HG03175 (cell line): ENCODE measurements at regions not wholly inside any gene's neighbourhood (a gene's known extent, or its start where the extent isn't known, plus 50 kb on each side); places are given as distances from the start of the nearest gene placed in this dataset.
"Not testable (repeated sequence)": the region's sequence is repeated elsewhere in the genome, so short reads cannot be mapped to it uniquely, and the experiment has no call there.

Source experiments
- ATAC-seq: cut with Tn5 transposase; IDR thresholded peaks from one replicate; pipeline ENCODE4 v1.9.1; 2021; ENCODE audit warnings: mild to moderate bottlenecking, moderate library complexity; ENCODE audit not compliant: unreplicated experiment

GRCh38 chr4:36587909-36588472 is 306.6 kb downstream of the DTHD1 start:
- no peak for ATAC-seq

DNA sequence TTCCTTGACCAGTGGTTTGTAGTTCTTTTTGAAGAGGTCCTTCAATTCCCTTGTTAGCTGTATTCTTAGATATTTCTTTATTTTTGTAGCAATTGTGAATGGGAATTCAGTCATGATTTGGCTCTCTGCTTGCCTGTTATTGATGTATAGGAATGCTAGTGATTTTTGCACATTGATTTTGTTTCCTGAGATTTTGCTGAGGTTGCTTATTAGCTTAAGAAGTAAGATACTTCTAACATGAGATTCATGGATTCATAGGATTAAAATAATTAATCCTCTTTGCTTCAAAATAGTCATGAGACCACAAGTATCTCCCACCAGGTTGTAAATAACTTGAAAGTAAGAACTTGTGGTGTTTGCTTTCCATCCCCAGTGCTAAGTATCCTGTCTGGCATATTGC is 308.9 kb downstream of the DTHD1 start:
- ATAC-seq = no peak

GRCh38 chr4:36601864-36602495 is 320.6 kb downstream of the DTHD1 start:
- ATAC-seq = no peak

DNA sequence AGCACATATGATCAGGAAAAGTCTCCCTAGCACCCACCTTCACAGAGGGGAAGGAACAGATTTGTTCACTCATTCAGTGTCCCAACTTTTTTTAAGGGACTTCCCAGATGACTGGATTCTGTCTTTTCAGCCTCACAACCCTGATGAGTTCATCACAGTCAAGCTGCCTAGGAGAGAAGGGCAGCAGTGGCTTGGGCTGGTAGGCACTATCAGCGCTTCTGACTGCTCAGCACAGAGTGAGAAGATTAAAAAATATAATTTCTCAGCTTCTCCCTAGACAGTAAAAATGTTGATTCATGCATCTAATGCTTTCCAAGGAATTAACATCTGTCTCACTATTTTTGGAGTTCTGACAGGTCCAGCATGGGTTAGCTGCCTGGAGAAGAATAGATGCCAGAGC is 328.2 kb downstream of the DTHD1 start:
- ATAC-seq = no peak

GRCh38 chr4:36610628-36611027 is 329.2 kb downstream of the DTHD1 start:
- no peak for ATAC-seq

GRCh38 chr4:36613142-36613541 is 331.7 kb downstream of the DTHD1 start:
- not testable (repeated sequence) for ATAC-seq

GRCh38 chr4:36614011-36614410 is 332.6 kb downstream of the DTHD1 start:
- ATAC-seq = no peak

- ATAC-seq = no peak
Measured at GRCh38 chr4:36618102-36618501, 336.7 kb downstream of the DTHD1 start.

- no peak for ATAC-seq
Measured at GRCh38 chr4:36624030-36624429, 342.6 kb downstream of the DTHD1 start.

DNA sequence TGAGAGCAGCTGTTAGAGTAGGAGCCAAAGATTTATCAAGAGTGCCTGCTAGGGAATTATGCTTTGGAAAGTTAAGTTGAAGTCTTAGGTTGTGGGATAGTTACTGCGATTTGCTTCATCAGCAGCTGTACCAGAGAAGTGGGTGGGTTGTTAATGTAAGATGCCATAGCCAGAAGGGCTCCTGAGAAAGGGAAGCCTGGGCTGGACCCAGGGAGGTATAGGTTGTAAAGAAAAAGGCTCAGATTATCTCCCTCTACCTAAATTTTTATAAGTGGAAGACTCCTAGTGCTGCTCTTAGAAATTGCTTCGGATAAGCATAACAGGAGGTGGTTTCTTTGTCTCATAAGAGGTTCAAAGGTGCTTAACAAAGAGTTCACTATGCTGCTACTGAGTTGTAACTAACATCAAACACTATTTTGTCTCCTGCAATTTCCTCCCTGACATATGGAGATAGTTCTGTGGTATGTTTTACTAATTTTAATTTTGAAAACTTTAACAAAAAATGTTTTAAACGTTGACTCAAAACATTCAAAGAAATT is 356.9 kb downstream of the DTHD1 start:
- ATAC-seq = no peak

DNA sequence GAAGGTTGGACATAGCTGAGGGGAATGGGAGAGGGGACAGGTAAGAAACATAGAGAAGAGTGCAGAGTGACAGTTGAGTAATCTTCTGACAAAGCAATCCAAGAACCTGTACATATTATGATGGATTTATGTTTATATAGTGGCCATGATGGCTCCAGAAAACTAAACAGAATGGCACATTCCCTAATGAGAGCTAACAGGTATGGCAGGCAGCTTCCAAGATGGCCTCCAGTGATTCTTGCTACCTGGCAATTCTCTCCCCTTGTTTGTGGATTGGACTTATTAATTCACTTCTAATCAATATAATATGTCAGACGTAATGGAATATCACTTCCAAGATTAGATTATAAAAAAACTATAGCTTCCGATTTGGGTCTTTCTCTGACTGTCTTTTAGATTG is 359.5 kb downstream of the DTHD1 start:
- ATAC-seq = no peak

GRCh38 chr4:36651253-36651652 is 369.8 kb downstream of the DTHD1 start:
- peak; percentile 100 for ATAC-seq

- no peak for ATAC-seq
Measured at GRCh38 chr4:36652857-36653256, 371.4 kb downstream of the DTHD1 start.

GRCh38 chr4:36665985-36666527 is 384.6 kb downstream of the DTHD1 start:
- ATAC-seq = no peak

DNA sequence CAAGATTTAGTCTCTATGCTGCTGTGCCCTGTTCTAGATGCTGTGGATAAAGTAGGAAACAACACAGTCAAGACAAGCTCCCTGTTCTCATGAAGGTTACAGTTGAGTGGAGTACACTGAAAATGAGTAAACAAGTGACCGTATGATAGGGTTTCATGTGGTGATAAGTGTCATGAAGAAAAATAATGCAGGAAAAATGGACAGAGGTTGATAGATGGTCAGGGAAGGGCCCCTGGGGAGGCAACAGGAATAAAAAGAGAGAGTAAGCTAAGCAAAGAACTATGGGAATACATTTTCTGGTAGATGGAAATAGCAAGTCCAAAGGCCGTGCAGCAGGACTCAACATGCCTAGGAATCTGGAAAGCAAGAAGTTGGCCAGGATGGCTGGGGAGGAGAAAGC is 394.0 kb downstream of the DTHD1 start:
- ATAC-seq = no peak

DNA sequence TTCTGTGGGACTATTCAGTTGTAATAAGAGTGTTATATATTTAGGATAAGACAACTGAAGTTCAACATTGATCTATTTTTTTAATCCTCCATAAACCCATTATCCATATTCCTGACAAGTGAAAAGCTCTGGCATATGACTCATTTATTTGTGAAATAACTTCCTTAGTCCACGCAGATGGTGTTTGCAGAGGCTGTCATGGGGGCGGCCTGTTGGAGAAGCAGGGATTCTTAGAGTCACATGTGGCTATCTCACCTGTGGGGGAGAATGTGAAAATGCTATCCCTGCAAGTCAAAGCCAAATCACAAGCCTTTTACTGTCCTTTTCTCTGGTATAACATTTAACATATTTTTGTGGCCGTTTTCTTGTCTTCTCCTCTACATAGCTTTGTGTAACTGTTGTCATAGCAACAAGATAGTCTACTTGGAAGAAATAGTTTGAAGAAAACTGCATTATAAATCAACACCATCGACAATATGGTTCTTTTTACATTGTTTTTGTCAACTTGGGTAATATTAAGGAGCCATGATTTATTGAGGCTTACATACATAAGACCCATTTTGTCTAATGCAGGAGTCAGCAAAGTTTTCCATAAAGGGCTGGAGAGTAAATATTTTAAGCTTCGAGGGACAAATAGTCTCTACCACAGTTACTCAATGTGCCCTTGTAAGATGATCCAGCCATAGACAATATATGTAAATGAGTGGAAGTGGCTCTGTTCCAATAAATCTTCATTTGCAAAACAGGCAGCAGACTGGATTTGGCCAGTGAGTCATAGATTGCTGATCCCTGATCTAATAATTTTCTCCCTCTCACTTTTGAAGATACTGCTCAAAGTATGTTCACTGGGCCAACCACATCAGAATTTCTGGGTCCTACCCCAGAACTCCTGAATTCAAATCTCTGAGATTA is 395.0 kb downstream of the DTHD1 start:
- no peak for ATAC-seq

DNA sequence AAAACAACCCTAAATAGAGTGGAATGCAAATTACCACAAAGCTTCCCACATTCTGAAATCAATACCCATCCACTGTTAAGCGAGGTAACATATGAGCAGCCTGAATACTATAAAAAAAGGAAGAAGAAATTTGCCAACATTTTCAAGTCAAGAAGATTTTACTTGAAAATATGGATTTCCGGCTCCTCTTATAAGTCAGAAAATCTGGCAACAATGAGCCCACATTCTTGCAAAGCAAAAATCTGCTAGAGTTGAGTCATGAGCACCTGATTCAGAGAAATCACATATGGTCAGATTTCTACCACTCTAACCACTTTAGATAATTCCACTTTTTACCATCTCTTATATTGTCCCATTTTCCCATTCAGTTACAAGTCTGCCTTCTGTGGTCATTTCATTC is 395.7 kb downstream of the DTHD1 start:
- no peak for ATAC-seq

GRCh38 chr4:36677874-36678273 is 396.5 kb downstream of the DTHD1 start:
- no peak for ATAC-seq

- no peak for ATAC-seq
Measured at GRCh38 chr4:36687681-36688080, 406.3 kb downstream of the DTHD1 start.

- no peak for ATAC-seq
Measured at GRCh38 chr4:36692586-36692985, 411.2 kb downstream of the DTHD1 start.

- ATAC-seq = no peak
Measured at GRCh38 chr4:36702245-36702644, 420.8 kb downstream of the DTHD1 start.
